ENCODE measurements at regions not wholly inside any gene's neighbourhood (a gene's known extent, or its start where the extent isn't known, plus 50 kb on each side); places are given as distances from the start of the nearest gene placed in this dataset.

DNA sequence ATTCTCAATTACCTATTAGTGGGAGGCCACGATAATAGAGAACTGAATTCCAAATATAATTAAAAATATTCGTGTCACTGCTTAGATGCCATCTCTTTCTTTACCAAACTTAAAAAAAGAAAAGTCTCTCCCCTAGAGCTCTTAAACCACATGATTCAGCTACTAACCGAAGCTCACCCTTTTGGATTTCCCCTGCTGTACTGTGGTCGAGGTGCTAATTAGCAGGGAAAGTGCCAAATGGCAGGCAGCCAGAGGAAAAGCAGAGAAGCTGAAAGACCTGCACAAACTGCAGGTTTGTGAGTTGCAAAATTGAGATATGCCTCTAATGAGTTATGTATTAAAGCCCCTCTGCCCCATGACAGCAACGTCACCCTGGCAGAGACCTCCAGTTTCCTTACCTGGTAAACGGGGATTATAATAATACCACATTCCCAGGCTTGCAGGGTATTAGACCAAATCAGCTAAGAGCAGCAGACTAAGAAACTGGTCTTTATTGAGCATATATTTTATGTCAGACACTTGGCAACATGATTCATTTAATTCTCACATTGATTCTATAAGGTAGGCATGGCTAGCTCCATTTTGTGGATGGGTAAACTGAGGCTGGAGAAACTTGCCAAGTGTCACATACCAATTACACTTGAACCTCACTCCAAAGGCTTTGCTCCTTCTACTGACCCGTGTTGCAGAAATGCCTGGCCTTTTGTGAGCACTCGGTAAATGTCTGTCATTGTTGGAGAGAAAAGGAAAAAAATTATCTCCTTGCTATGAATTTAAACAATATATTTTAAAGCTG, 259.7 kb downstream of the LPIN1 start:
- no peaks in the 10 kb centered on the region for H4K20me1 ChIP-seq (ENCODE audit: control insufficient read depth, extremely low read depth, insufficient read depth, low read length)
- H3K36me3 ChIP-seq (ENCODE audit: control insufficient read depth in 2 of 2, extremely low read depth in 1 of 2, insufficient read depth in 2 of 2, low read length in 2 of 2) = no peaks in the 10 kb centered on the region
- no peaks in the 10 kb centered on the region for H3K79me2 ChIP-seq (ENCODE audit: control insufficient read depth, insufficient read depth, low read length)
- no peak for TF ChIP-seq EZH2 (IDR thresholded peaks at IDR 0.05; ENCODE audit: low read length)
- TF ChIP-seq, protein P1, sequence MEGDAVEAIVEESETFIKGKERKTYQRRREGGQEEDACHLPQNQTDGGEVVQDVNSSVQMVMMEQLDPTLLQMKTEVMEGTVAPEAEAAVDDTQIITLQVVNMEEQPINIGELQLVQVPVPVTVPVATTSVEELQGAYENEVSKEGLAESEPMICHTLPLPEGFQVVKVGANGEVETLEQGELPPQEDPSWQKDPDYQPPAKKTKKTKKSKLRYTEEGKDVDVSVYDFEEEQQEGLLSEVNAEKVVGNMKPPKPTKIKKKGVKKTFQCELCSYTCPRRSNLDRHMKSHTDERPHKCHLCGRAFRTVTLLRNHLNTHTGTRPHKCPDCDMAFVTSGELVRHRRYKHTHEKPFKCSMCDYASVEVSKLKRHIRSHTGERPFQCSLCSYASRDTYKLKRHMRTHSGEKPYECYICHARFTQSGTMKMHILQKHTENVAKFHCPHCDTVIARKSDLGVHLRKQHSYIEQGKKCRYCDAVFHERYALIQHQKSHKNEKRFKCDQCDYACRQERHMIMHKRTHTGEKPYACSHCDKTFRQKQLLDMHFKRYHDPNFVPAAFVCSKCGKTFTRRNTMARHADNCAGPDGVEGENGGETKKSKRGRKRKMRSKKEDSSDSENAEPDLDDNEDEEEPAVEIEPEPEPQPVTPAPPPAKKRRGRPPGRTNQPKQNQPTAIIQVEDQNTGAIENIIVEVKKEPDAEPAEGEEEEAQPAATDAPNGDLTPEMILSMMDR (optimal IDR thresholded peaks at IDR 0.05 in 1 of 3, IDR thresholded peaks at IDR 0.05 in 1 of 3, conservative IDR thresholded peaks at IDR 0.05 in 1 of 3; ENCODE audit: extremely low read depth in 1 of 3, insufficient read depth in 2 of 3, low read length in 3 of 3) = no peak
- H3K9me1 ChIP-seq (ENCODE audit: control insufficient read depth, extremely low read depth, insufficient read depth, low read length) = no peaks in the 10 kb centered on the region
- H3K27ac ChIP-seq (ENCODE audit: control insufficient read depth, insufficient read depth, low read length) = no peak overlapping the region
- no peaks in the 10 kb centered on the region for H3K9me3 ChIP-seq (ENCODE audit: control insufficient read depth, low read depth, low read length)
- H3K4me1 ChIP-seq (ENCODE audit: control insufficient read depth, extremely low read depth, insufficient read depth, low read length) = peaks cover 17% of the 10 kb centered on the region
- dilution Hi-C loops (cut with MboI; ENCODE audit: extremely low pct_ligation_motif_present, low sequenced_read_pairs) = no loop called here
- H3K4me3 ChIP-seq (ENCODE audit: control insufficient read depth in 2 of 3, extremely low read depth in 1 of 3, insufficient read depth in 2 of 3, low read depth in 1 of 3, low read length in 3 of 3) = no peak overlapping the region
- no peak overlapping the region for H3K9ac ChIP-seq (ENCODE audit: control insufficient read depth, extremely low read depth, insufficient read depth, low read length)
- H2AFZ ChIP-seq (ENCODE audit: control insufficient read depth, low read length) = no peak overlapping the region
- H3K4me2 ChIP-seq (ENCODE audit: control insufficient read depth, extremely low read depth, insufficient read depth, low read depth, low read length) = no peak overlapping the region
- DNase-seq (ENCODE audit: low read depth, low spot score) (no peak), FAIRE-seq (peak; percentile 17)
- H3K27me3 ChIP-seq (ENCODE audit: control insufficient read depth, extremely low read depth, insufficient read depth, low read length) = peaks cover under 1% of the 10 kb centered on the region

DNA sequence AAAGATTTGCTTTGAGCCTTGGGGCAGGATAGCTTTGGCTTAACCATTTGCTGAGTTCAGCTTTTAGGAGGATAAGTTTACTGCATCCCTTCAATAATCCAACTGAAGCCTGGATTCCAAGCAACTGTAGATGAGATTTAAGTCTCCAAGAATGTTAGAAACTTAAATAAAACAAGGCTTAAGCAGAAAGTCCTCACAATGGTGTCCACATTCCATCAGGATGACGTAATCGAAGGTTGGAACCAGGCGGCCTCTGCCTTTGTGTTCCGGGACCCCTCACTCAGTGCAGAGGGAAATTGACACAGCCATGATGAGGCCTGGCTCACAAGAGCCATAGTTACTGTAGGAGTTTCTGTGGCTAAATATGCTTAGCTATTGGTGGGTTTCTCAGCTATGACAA, 260.4 kb downstream of the LPIN1 start:
- Histone ChIP-seq H3K36me3 (ENCODE audit: control insufficient read depth in 2 of 2, extremely low read depth in 1 of 2, insufficient read depth in 2 of 2, low read length in 2 of 2) (no peaks in the 10 kb centered on the region), H3K9me1 (ENCODE audit: control insufficient read depth, extremely low read depth, insufficient read depth, low read length) (no peaks in the 10 kb centered on the region), H3K9ac (ENCODE audit: control insufficient read depth, extremely low read depth, insufficient read depth, low read length) (no peak overlapping the region), H3K4me3 (ENCODE audit: control insufficient read depth in 2 of 3, extremely low read depth in 1 of 3, insufficient read depth in 2 of 3, low read depth in 1 of 3, low read length in 3 of 3) (no peak overlapping the region), H3K79me2 (ENCODE audit: control insufficient read depth, insufficient read depth, low read length) (no peaks in the 10 kb centered on the region), H3K4me1 (ENCODE audit: control insufficient read depth, extremely low read depth, insufficient read depth, low read length) (peaks cover 18% of the 10 kb centered on the region), H2AFZ (ENCODE audit: control insufficient read depth, low read length) (no peak overlapping the region), H3K27me3 (ENCODE audit: control insufficient read depth, extremely low read depth, insufficient read depth, low read length) (no peaks in the 10 kb centered on the region), H3K27ac (ENCODE audit: control insufficient read depth, insufficient read depth, low read length) (no peak overlapping the region), H3K9me3 (ENCODE audit: control insufficient read depth, low read depth, low read length) (no peaks in the 10 kb centered on the region), H4K20me1 (ENCODE audit: control insufficient read depth, extremely low read depth, insufficient read depth, low read length) (no peaks in the 10 kb centered on the region), H3K4me2 (ENCODE audit: control insufficient read depth, extremely low read depth, insufficient read depth, low read depth, low read length) (no peak overlapping the region)
- DNase-seq (ENCODE audit: low read depth, low spot score) = no peak
- dilution Hi-C loops (cut with MboI; ENCODE audit: extremely low pct_ligation_motif_present, low sequenced_read_pairs) = no loop called here
- no peak for FAIRE-seq
- no peak for TF ChIP-seq EZH2 (IDR thresholded peaks at IDR 0.05; ENCODE audit: low read length)
- TF ChIP-seq, protein P1 (optimal IDR thresholded peaks at IDR 0.05 in 1 of 3, IDR thresholded peaks at IDR 0.05 in 1 of 3, conservative IDR thresholded peaks at IDR 0.05 in 1 of 3; ENCODE audit: extremely low read depth in 1 of 3, insufficient read depth in 2 of 3, low read length in 3 of 3) = no peak
